ENCODE measurements at regions not wholly inside any gene's neighbourhood (a gene's known extent, or its start where the extent isn't known, plus 50 kb on each side); places are given as distances from the start of the nearest gene placed in this dataset.

- no peak for TF ChIP-seq CTCF (IDR thresholded peaks at IDR 0.05; ENCODE audit: extremely low read depth, insufficient read depth, missing control alignments)
- in situ Hi-C loops (cut with MboI; ENCODE audit: low pct_unique_long_range_greater_than_20kb, low sequenced_read_pairs, unreplicated experiment) = no loop called here
- no peak for DNase-seq (ENCODE audit: low spot score)
Observed at GRCh38 chr12:39003541-39004155, 98.3 kb upstream of the CPNE8 start.

- in situ Hi-C loops (cut with MboI; ENCODE audit: low pct_unique_long_range_greater_than_20kb, low sequenced_read_pairs, unreplicated experiment) = no loop called here
- no peak for TF ChIP-seq CTCF (IDR thresholded peaks at IDR 0.05; ENCODE audit: extremely low read depth, insufficient read depth, missing control alignments)
- no peak for DNase-seq (ENCODE audit: low spot score)
Observed at GRCh38 chr12:39000370-39000769, 95.0 kb upstream of the CPNE8 start.

- no peak for TF ChIP-seq CTCF (IDR thresholded peaks at IDR 0.05; ENCODE audit: extremely low read depth, insufficient read depth, missing control alignments)
- no peak for DNase-seq (ENCODE audit: low spot score)
- in situ Hi-C loops (cut with MboI; ENCODE audit: low pct_unique_long_range_greater_than_20kb, low sequenced_read_pairs, unreplicated experiment) = no loop called here
Observed at GRCh38 chr12:38998887-38999482, 93.6 kb upstream of the CPNE8 start.

GRCh38 chr12:38995249-38995648, 89.9 kb upstream of the CPNE8 start:
- no peak for DNase-seq (ENCODE audit: low spot score)
- no peak for TF ChIP-seq CTCF (IDR thresholded peaks at IDR 0.05; ENCODE audit: extremely low read depth, insufficient read depth, missing control alignments)
- in situ Hi-C loops (cut with MboI; ENCODE audit: low pct_unique_long_range_greater_than_20kb, low sequenced_read_pairs, unreplicated experiment) = no loop called here

GRCh38 chr12:38985961-38986360, 80.6 kb upstream of the CPNE8 start:
- in situ Hi-C loops (cut with MboI; ENCODE audit: low pct_unique_long_range_greater_than_20kb, low sequenced_read_pairs, unreplicated experiment) = no loop called here
- no peak for DNase-seq (ENCODE audit: low spot score)
- no peak for TF ChIP-seq CTCF (IDR thresholded peaks at IDR 0.05; ENCODE audit: extremely low read depth, insufficient read depth, missing control alignments)

GRCh38 chr12:38984388-38984787, 79.0 kb upstream of the CPNE8 start:
- no peak for DNase-seq (ENCODE audit: low spot score)
- in situ Hi-C loops (cut with MboI; ENCODE audit: low pct_unique_long_range_greater_than_20kb, low sequenced_read_pairs, unreplicated experiment) = no loop called here
- TF ChIP-seq CTCF (IDR thresholded peaks at IDR 0.05; ENCODE audit: extremely low read depth, insufficient read depth, missing control alignments) = no peak

Measured in GM13977 (cell line).